MCF 10A (cell line): ENCODE measurements at regions not wholly inside any gene's neighbourhood (a gene's known extent, or its start where the extent isn't known, plus 50 kb on each side); places are given as distances from the start of the nearest gene placed in this dataset.

Source experiments
- BruUV-seq: library from RNA; stranded (reverse); fragments of 400-500 nt; replicated peaks from 2 replicates; lab custom pipeline; 2021; lab: Mats Ljungman, UMichigan
- CTCF ChIA-PET: fragments of 300-600 bp; sonication (Branson Sonifier 250); formaldehyde crosslinking; extraction: SDS; loops from one replicate; lab custom pipeline; 2021; ENCODE audit warnings: antibody characterized with exemption, inconsistent platforms; lab: Yijun Ruan, JAX
- POLR2A ChIA-PET: fragments of 300-600, 350-650 bp; sonication (Branson Sonifier 250); formaldehyde crosslinking; extraction: SDS; loops from one replicate; lab custom pipeline; 2020; ENCODE audit warnings: antibody characterized with exemption, inconsistent platforms; lab: Yijun Ruan, JAX
- DNase-seq: peaks from one replicate; pipeline ENCODE4 v3.0.0-alpha.2; 2018; ENCODE audit not compliant: unreplicated experiment
- H3K27ac Mint-ChIP-seq: one replicate; pipeline ENCODE4 v1.8.0; 2022; ENCODE audit warnings: mild to moderate bottlenecking, low read depth, mixed read lengths; ENCODE audit not compliant: unreplicated experiment
- H3K27me3 Mint-ChIP-seq: one replicate; pipeline ENCODE4 v1.8.0; 2022; ENCODE audit warnings: mixed read lengths; ENCODE audit not compliant: insufficient read depth, unreplicated experiment
- H3K36me3 Mint-ChIP-seq: one replicate; pipeline ENCODE4 v1.8.0; 2022; ENCODE audit warnings: mild to moderate bottlenecking, moderate library complexity, mixed read lengths; ENCODE audit not compliant: insufficient read depth, unreplicated experiment
- H3K4me1 Mint-ChIP-seq: one replicate; pipeline ENCODE4 v1.8.0; 2022; ENCODE audit warnings: mixed read lengths; ENCODE audit not compliant: insufficient read depth, unreplicated experiment
- H3K4me3 Mint-ChIP-seq: one replicate; pipeline ENCODE4 v1.8.0; 2022; ENCODE audit warnings: mild to moderate bottlenecking, moderate library complexity, mixed read lengths; ENCODE audit not compliant: unreplicated experiment
- H3K9me3 Mint-ChIP-seq: one replicate; pipeline ENCODE4 v1.8.0; 2022; ENCODE audit warnings: mixed read lengths; ENCODE audit not compliant: unreplicated experiment
- intact Hi-C: fragments of 100-400 bp; cut with micrococcal nuclease; formaldehyde crosslinking; loops from 2 replicates; pipeline ENCODE4 v1.14.1; 2022
- TF ChIP-seq, protein P1 (sequence below): fragments of 200-600 bp; IDR thresholded peaks from one replicate; pipeline ENCODE4 v1.8.0; 2022; ENCODE audit warnings: antibody characterized with exemption, mild to moderate bottlenecking; ENCODE audit not compliant: unreplicated experiment

DNA sequence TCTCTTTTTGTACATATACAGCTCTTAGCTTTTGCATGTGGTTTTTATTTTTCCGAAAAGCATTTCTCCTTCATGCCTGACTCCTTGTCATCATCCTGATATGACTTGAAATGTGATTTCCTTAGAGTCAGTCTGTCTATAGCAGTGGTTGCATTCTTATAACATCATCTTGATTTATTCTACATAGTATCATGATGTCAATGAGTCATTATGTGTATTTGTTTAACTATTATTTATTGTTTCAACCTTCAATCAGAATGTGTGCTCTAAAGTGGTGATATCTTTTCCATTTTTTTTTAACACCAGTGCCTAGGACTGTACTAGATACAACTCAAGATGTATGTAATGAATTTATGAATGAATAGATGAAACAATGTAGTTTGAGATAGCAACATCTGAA lies 354.9 kb upstream of the CDH8 start:
- POLR2A ChIA-PET = no interaction called here

DNA sequence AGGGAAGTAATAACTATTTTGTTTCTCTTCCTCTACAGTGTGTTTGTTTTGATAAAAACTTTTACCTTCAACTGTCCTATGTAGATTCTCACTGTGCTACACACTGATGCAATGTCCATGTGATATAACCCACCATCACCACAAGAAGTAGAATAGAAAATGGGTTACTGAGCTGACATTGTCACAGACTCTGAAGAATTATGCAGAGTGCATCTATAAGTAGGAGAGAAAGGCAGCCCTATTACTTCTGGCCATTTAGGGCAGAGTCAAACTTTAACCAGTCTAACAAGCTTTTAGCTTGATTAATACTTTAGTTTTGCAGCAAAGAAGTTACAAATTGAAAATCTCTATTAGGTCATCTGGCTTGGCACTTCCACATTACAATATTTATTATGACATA lies 354.0 kb upstream of the CDH8 start:
- Mint-ChIP-seq H3K9me3 (peaks cover 23% of the 10 kb centered on the region), H3K4me3 (no peak overlapping the region), H3K27ac (no peak overlapping the region), H3K27me3 (no peaks in the 10 kb centered on the region), H3K4me1 (no peaks in the 10 kb centered on the region), H3K36me3 (no peaks in the 10 kb centered on the region)
- ChIA-PET POLR2A (no interaction called here), CTCF (no interaction called here)
- no peak for DNase-seq
- intact Hi-C loops = no loop called here
- no TSS peak for BruUV-seq
- TF ChIP-seq, protein P1, sequence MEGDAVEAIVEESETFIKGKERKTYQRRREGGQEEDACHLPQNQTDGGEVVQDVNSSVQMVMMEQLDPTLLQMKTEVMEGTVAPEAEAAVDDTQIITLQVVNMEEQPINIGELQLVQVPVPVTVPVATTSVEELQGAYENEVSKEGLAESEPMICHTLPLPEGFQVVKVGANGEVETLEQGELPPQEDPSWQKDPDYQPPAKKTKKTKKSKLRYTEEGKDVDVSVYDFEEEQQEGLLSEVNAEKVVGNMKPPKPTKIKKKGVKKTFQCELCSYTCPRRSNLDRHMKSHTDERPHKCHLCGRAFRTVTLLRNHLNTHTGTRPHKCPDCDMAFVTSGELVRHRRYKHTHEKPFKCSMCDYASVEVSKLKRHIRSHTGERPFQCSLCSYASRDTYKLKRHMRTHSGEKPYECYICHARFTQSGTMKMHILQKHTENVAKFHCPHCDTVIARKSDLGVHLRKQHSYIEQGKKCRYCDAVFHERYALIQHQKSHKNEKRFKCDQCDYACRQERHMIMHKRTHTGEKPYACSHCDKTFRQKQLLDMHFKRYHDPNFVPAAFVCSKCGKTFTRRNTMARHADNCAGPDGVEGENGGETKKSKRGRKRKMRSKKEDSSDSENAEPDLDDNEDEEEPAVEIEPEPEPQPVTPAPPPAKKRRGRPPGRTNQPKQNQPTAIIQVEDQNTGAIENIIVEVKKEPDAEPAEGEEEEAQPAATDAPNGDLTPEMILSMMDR = no peak

More for the DNA sequence above, 354.9 kb upstream of the CDH8 start:
- peaks cover 23% of the 10 kb centered on the region for H3K9me3 Mint-ChIP-seq
- intact Hi-C loops = no loop called here
- no peak overlapping the region for H3K27ac Mint-ChIP-seq
- no peak for DNase-seq
- H3K27me3 Mint-ChIP-seq = no peaks in the 10 kb centered on the region
- CTCF ChIA-PET = interaction anchor here (0.9 kb wide), 1 partner anchor 8 kb away, joined by 6 read pairs; no protein-coding TSS in a partner anchor
- no peaks in the 10 kb centered on the region for H3K4me1 Mint-ChIP-seq
- no peaks in the 10 kb centered on the region for H3K36me3 Mint-ChIP-seq
- BruUV-seq = no TSS peak
- TF ChIP-seq, protein P1 = no peak
- H3K4me3 Mint-ChIP-seq = no peak overlapping the region

DNA sequence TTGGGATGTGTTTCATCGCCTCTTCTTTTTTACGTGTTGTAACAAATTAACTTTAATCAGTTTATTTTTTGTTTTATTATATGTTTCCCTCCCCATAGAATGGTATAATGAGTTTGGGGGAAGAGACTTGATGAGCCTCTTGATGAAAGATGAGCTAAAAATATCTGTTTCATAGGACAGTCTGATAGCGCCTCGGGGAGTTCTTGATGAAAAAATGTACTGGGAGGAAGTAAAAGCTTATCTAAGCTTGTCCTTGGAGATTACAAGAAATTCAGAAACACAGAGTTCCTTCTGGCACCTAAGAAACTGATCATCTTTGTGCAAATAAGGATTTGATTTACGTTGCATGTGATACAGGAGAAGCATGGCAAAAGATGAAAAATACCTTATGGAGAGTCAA lies 350.2 kb upstream of the CDH8 start:
- H3K4me3 Mint-ChIP-seq = no peak overlapping the region
- TF ChIP-seq, protein P1 = no peak

DNA sequence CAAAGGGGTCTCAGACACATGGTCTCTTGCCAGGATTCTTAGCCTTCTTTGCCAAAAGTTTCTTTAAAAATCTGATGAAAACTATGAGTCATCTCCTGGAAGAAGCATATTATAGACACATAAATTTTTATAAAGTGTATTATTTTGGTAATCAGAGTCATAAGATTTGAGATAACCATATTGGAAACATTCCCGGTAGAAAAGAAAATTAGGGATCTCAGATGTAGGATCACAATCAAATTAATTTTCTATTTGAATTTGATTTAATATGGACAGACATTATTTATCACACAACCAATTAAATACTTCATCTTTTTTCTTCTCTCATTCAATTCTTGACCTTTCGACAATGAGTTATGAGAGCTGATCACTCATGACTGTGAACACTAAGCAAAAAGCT lies 347.7 kb upstream of the CDH8 start:
- intact Hi-C loops = no loop called here
- no peaks in the 10 kb centered on the region for H3K27me3 Mint-ChIP-seq
- POLR2A ChIA-PET = no interaction called here
- CTCF ChIA-PET = interaction anchor here (0.7 kb wide), 1 partner anchor 1284 kb away, joined by 3 read pairs; no protein-coding TSS in a partner anchor
- no TSS peak for BruUV-seq
- H3K27ac Mint-ChIP-seq = no peak overlapping the region
- TF ChIP-seq, protein P1 = no peak
- H3K4me1 Mint-ChIP-seq = no peaks in the 10 kb centered on the region
- no peak for DNase-seq
- H3K36me3 Mint-ChIP-seq = no peaks in the 10 kb centered on the region
- H3K4me3 Mint-ChIP-seq = no peak overlapping the region
- H3K9me3 Mint-ChIP-seq = peaks cover 14% of the 10 kb centered on the region

More for the DNA sequence above, 350.2 kb upstream of the CDH8 start:
- no peak for DNase-seq
- H3K27ac Mint-ChIP-seq = no peak overlapping the region
- no peaks in the 10 kb centered on the region for H3K36me3 Mint-ChIP-seq
- peaks cover 24% of the 10 kb centered on the region for H3K9me3 Mint-ChIP-seq
- no TSS peak for BruUV-seq
- H3K4me1 Mint-ChIP-seq = no peaks in the 10 kb centered on the region
- no peaks in the 10 kb centered on the region for H3K27me3 Mint-ChIP-seq
- ChIA-PET CTCF (interaction anchor here (1.3 kb wide), 1 partner anchor 14 kb away, joined by 3 read pairs; no protein-coding TSS in a partner anchor), POLR2A (no interaction called here)
- intact Hi-C loops = no loop called here
